ENCODE measurements at regions not wholly inside any gene's neighbourhood (a gene's known extent, or its start where the extent isn't known, plus 50 kb on each side); places are given as distances from the start of the nearest gene placed in this dataset.

- intact Hi-C loops (cut with micrococcal nuclease), result no loop called here
- Mint-ChIP-seq H3K4me1 (no peaks in the 10 kb centered on the region), H3K27ac (no peak overlapping the region), H3K4me3 (no peak overlapping the region), H3K36me3 (ENCODE audit: low read depth) (no peaks in the 10 kb centered on the region), H3K9me3 (peaks cover 13% of the 10 kb centered on the region), H3K27me3 (no peaks in the 10 kb centered on the region)
- DNase-seq, result no peak
Measured at GRCh38 chr5:89777758-89778157, 631.8 kb downstream of the CETN3 start.

- no peaks in the 10 kb centered on the region for H3K27me3 Mint-ChIP-seq
- H3K27ac Mint-ChIP-seq, result no peak overlapping the region
- H3K4me3 Mint-ChIP-seq, result no peak overlapping the region
- no peaks in the 10 kb centered on the region for H3K9me3 Mint-ChIP-seq
- no peak for DNase-seq
- intact Hi-C loops (cut with micrococcal nuclease), result no loop called here
- H3K4me1 Mint-ChIP-seq, result no peaks in the 10 kb centered on the region
- H3K36me3 Mint-ChIP-seq (ENCODE audit: low read depth), result no peaks in the 10 kb centered on the region
Measured at GRCh38 chr5:89769975-89770374, 639.6 kb downstream of the CETN3 start.

GRCh38 chr5:89759802-89760201, 649.8 kb downstream of the CETN3 start:
- intact Hi-C loops (cut with micrococcal nuclease), result no loop called here
- H3K4me1 Mint-ChIP-seq, result no peaks in the 10 kb centered on the region
- H3K36me3 Mint-ChIP-seq (ENCODE audit: low read depth), result no peaks in the 10 kb centered on the region
- no peak overlapping the region for H3K27ac Mint-ChIP-seq
- H3K9me3 Mint-ChIP-seq, result no peaks in the 10 kb centered on the region
- no peak for DNase-seq
- no peak overlapping the region for H3K4me3 Mint-ChIP-seq
- no peaks in the 10 kb centered on the region for H3K27me3 Mint-ChIP-seq

GRCh38 chr5:89758146-89758545, 651.4 kb downstream of the CETN3 start:
- Mint-ChIP-seq H3K4me3 (no peak overlapping the region), H3K36me3 (ENCODE audit: low read depth) (no peaks in the 10 kb centered on the region), H3K4me1 (no peaks in the 10 kb centered on the region), H3K9me3 (no peaks in the 10 kb centered on the region), H3K27me3 (no peaks in the 10 kb centered on the region), H3K27ac (no peak overlapping the region)
- DNase-seq, result no peak
- intact Hi-C loops (cut with micrococcal nuclease), result no loop called here

GRCh38 chr5:89756955-89757354, 652.6 kb downstream of the CETN3 start:
- H3K9me3 Mint-ChIP-seq, result no peaks in the 10 kb centered on the region
- H3K36me3 Mint-ChIP-seq (ENCODE audit: low read depth), result no peaks in the 10 kb centered on the region
- no peaks in the 10 kb centered on the region for H3K27me3 Mint-ChIP-seq
- DNase-seq, result no peak
- no peaks in the 10 kb centered on the region for H3K4me1 Mint-ChIP-seq
- intact Hi-C loops (cut with micrococcal nuclease), result no loop called here
- no peak overlapping the region for H3K4me3 Mint-ChIP-seq
- no peak overlapping the region for H3K27ac Mint-ChIP-seq

GRCh38 chr5:89755024-89755423, 654.5 kb downstream of the CETN3 start:
- DNase-seq, result no peak
- no peak overlapping the region for H3K27ac Mint-ChIP-seq
- no peaks in the 10 kb centered on the region for H3K4me1 Mint-ChIP-seq
- no peaks in the 10 kb centered on the region for H3K9me3 Mint-ChIP-seq
- intact Hi-C loops (cut with micrococcal nuclease), result no loop called here
- H3K4me3 Mint-ChIP-seq, result no peak overlapping the region
- no peaks in the 10 kb centered on the region for H3K27me3 Mint-ChIP-seq
- H3K36me3 Mint-ChIP-seq (ENCODE audit: low read depth), result no peaks in the 10 kb centered on the region

- no peak overlapping the region for H3K4me3 Mint-ChIP-seq
- H3K27me3 Mint-ChIP-seq, result no peaks in the 10 kb centered on the region
- intact Hi-C loops (cut with micrococcal nuclease), result no loop called here
- H3K27ac Mint-ChIP-seq, result no peak overlapping the region
- no peaks in the 10 kb centered on the region for H3K9me3 Mint-ChIP-seq
- no peaks in the 10 kb centered on the region for H3K4me1 Mint-ChIP-seq
- no peak for DNase-seq
- H3K36me3 Mint-ChIP-seq (ENCODE audit: low read depth), result no peaks in the 10 kb centered on the region
Measured at GRCh38 chr5:89735082-89735481, 674.5 kb downstream of the CETN3 start.

- H3K4me3 Mint-ChIP-seq, result no peak overlapping the region
- no peaks in the 10 kb centered on the region for H3K27me3 Mint-ChIP-seq
- DNase-seq, result no peak
- no peak overlapping the region for H3K27ac Mint-ChIP-seq
- H3K4me1 Mint-ChIP-seq, result no peaks in the 10 kb centered on the region
- H3K9me3 Mint-ChIP-seq, result peaks cover 3% of the 10 kb centered on the region
- no peaks in the 10 kb centered on the region for H3K36me3 Mint-ChIP-seq (ENCODE audit: low read depth)
- intact Hi-C loops (cut with micrococcal nuclease), result no loop called here
Measured at GRCh38 chr5:89733772-89734171, 675.8 kb downstream of the CETN3 start.

- Mint-ChIP-seq H3K4me1 (no peaks in the 10 kb centered on the region), H3K27me3 (no peaks in the 10 kb centered on the region), H3K27ac (no peak overlapping the region), H3K4me3 (no peak overlapping the region), H3K36me3 (ENCODE audit: low read depth) (no peaks in the 10 kb centered on the region), H3K9me3 (peaks cover 3% of the 10 kb centered on the region)
- intact Hi-C loops (cut with micrococcal nuclease), result no loop called here
- DNase-seq, result no peak
Measured at GRCh38 chr5:89729623-89730301, 679.8 kb downstream of the CETN3 start.

GRCh38 chr5:89728750-89729149, 680.8 kb downstream of the CETN3 start:
- no peaks in the 10 kb centered on the region for H3K27me3 Mint-ChIP-seq
- no peaks in the 10 kb centered on the region for H3K4me1 Mint-ChIP-seq
- H3K4me3 Mint-ChIP-seq, result no peak overlapping the region
- no peak for DNase-seq
- H3K36me3 Mint-ChIP-seq (ENCODE audit: low read depth), result no peaks in the 10 kb centered on the region
- intact Hi-C loops (cut with micrococcal nuclease), result no loop called here
- H3K27ac Mint-ChIP-seq, result no peak overlapping the region
- peaks cover 3% of the 10 kb centered on the region for H3K9me3 Mint-ChIP-seq

GRCh38 chr5:89728134-89728533, 681.4 kb downstream of the CETN3 start:
- H3K4me3 Mint-ChIP-seq, result no peak overlapping the region
- intact Hi-C loops (cut with micrococcal nuclease), result no loop called here
- peaks cover 3% of the 10 kb centered on the region for H3K9me3 Mint-ChIP-seq
- no peak for DNase-seq
- no peak overlapping the region for H3K27ac Mint-ChIP-seq
- no peaks in the 10 kb centered on the region for H3K27me3 Mint-ChIP-seq
- H3K36me3 Mint-ChIP-seq (ENCODE audit: low read depth), result no peaks in the 10 kb centered on the region
- H3K4me1 Mint-ChIP-seq, result no peaks in the 10 kb centered on the region

- no peak overlapping the region for H3K27ac Mint-ChIP-seq
- no peak for DNase-seq
- no peaks in the 10 kb centered on the region for H3K4me1 Mint-ChIP-seq
- no peak overlapping the region for H3K4me3 Mint-ChIP-seq
- H3K9me3 Mint-ChIP-seq, result peaks cover under 1% of the 10 kb centered on the region
- no peaks in the 10 kb centered on the region for H3K27me3 Mint-ChIP-seq
- no peaks in the 10 kb centered on the region for H3K36me3 Mint-ChIP-seq (ENCODE audit: low read depth)
- intact Hi-C loops (cut with micrococcal nuclease), result no loop called here
Measured at GRCh38 chr5:89724379-89725095, 685.0 kb downstream of the CETN3 start.

- no peak overlapping the region for H3K27ac Mint-ChIP-seq
- no peaks in the 10 kb centered on the region for H3K9me3 Mint-ChIP-seq
- H3K36me3 Mint-ChIP-seq (ENCODE audit: low read depth), result no peaks in the 10 kb centered on the region
- H3K4me3 Mint-ChIP-seq, result no peak overlapping the region
- no peaks in the 10 kb centered on the region for H3K4me1 Mint-ChIP-seq
- no peak for DNase-seq
- intact Hi-C loops (cut with micrococcal nuclease), result no loop called here
- no peaks in the 10 kb centered on the region for H3K27me3 Mint-ChIP-seq
Measured at GRCh38 chr5:89723907-89724306, 685.6 kb downstream of the CETN3 start.

- Mint-ChIP-seq H3K27ac (no peak overlapping the region), H3K27me3 (no peaks in the 10 kb centered on the region), H3K4me1 (no peaks in the 10 kb centered on the region), H3K4me3 (no peak overlapping the region), H3K9me3 (no peaks in the 10 kb centered on the region), H3K36me3 (ENCODE audit: low read depth) (no peaks in the 10 kb centered on the region)
- intact Hi-C loops (cut with micrococcal nuclease), result no loop called here
- no peak for DNase-seq
Measured at GRCh38 chr5:89722538-89722937, 687.0 kb downstream of the CETN3 start.

- Mint-ChIP-seq H3K27me3 (no peaks in the 10 kb centered on the region), H3K9me3 (no peaks in the 10 kb centered on the region), H3K4me3 (no peak overlapping the region), H3K36me3 (ENCODE audit: low read depth) (no peaks in the 10 kb centered on the region), H3K27ac (no peak overlapping the region), H3K4me1 (no peaks in the 10 kb centered on the region)
- intact Hi-C loops (cut with micrococcal nuclease), result no loop called here
- DNase-seq, result no peak
Measured at GRCh38 chr5:89721931-89722330, 687.6 kb downstream of the CETN3 start.
